H1 (cell line): ENCODE measurements at regions not wholly inside any gene's neighbourhood (a gene's known extent, or its start where the extent isn't known, plus 50 kb on each side); places are given as distances from the start of the nearest gene placed in this dataset.

Experiments used
- CTCF ChIA-PET: fragments of 300-600 bp; sonication (Branson Sonifier 250); formaldehyde crosslinking; loops from one replicate; lab custom pipeline; 2021; ENCODE audit not compliant: partially characterized antibody; lab: Charles Lee
- POLR2A ChIA-PET: fragments of 300-600 bp; sonication (Branson Sonifier 250); formaldehyde crosslinking; loops from one replicate; lab custom pipeline; 2021; ENCODE audit warnings: inconsistent platforms; ENCODE audit not compliant: partially characterized antibody; lab: Charles Lee
- DNase-seq, 2 experiments: peaks; one replicate each; pipeline versions ENCODE4 v3.0.0 to v3.0.0-alpha.2; 2010 to 2022; ENCODE audit warnings: low spot score in 2 of 2, low read depth in 1 of 2, mixed read lengths in 1 of 2
- FAIRE-seq: peaks from 2 replicates; lab custom pipeline; 2011; peaks lifted over from hg19 to GRCh38; lab: Jason Lieb, UNC
- H2AFZ ChIP-seq: 2 replicates; pipeline ENCODE4 v1.8.1; 2012; ENCODE audit warnings: low read length, inconsistent platforms
- H2AK5ac ChIP-seq: 2 replicates; pipeline ENCODE4 v1.6.1; 2013; ENCODE audit warnings: low read depth, low read length
- H2BK120ac ChIP-seq: replicated peaks from 2 replicates; pipeline ENCODE3; 2013; ENCODE audit warnings: low read depth, low read length, inconsistent platforms
- H2BK12ac ChIP-seq: 2 replicates; pipeline ENCODE4 v1.6.1; 2013; ENCODE audit warnings: low read depth, low read length
- H2BK15ac ChIP-seq: 2 replicates; pipeline ENCODE4 v1.6.1; 2013; ENCODE audit warnings: low read length
- H2BK20ac ChIP-seq: 2 replicates; pipeline ENCODE4 v1.6.1; 2013; ENCODE audit warnings: low read length
- H2BK5ac ChIP-seq: 2 replicates; pipeline ENCODE4 v1.6.1; 2013; ENCODE audit warnings: low read depth, low read length
- H3K14ac ChIP-seq: 2 replicates; pipeline ENCODE4 v1.6.1; 2013; ENCODE audit warnings: inconsistent platforms; ENCODE audit not compliant: insufficient read length
- H3K18ac ChIP-seq: 2 replicates; pipeline ENCODE4 v1.6.1; 2013; ENCODE audit warnings: low read length; ENCODE audit errors: extremely low read depth
- H3K23ac ChIP-seq: 2 replicates; pipeline ENCODE4 v1.6.1; 2013; ENCODE audit warnings: inconsistent platforms; ENCODE audit not compliant: insufficient read length
- H3K23me2 ChIP-seq: 2 replicates; pipeline ENCODE4 v1.6.1; 2013; ENCODE audit warnings: low read depth, low read length
- H3K27ac ChIP-seq: 2 replicates; pipeline ENCODE4 v1.6.1; 2011; ENCODE audit warnings: low read depth, low read length, inconsistent platforms
- H3K27me3 ChIP-seq, 4 experiments: replicated peaks in 1 of 4; 1 replicate in 1 of 4; 2 replicates in 3 of 4; pipeline versions ENCODE4 v1.6.1 to v1.8.1; 2011 to 2013; ENCODE audit warnings: low read length in 3 of 4, mild to moderate bottlenecking in 3 of 4, inconsistent platforms in 2 of 4, mixed read lengths in 2 of 4, moderate library complexity in 1 of 4; ENCODE audit not compliant: control insufficient read depth in 3 of 4, insufficient read depth in 3 of 4; ENCODE audit errors: extremely low read depth in 1 of 4
- H3K36me3 ChIP-seq, 4 experiments: 2 replicates each; pipeline versions ENCODE4 v1.6.1 to v1.8.1; 2011 to 2013; ENCODE audit warnings: mild to moderate bottlenecking in 4 of 4, low read length in 3 of 4, moderate library complexity in 2 of 4, control low read depth in 1 of 4, inconsistent platforms in 1 of 4; ENCODE audit not compliant: insufficient read depth in 4 of 4, control insufficient read depth in 2 of 4
- H3K4ac ChIP-seq: replicated peaks from 2 replicates; pipeline ENCODE3; 2013; ENCODE audit warnings: low read length, low read depth, mixed read lengths, inconsistent platforms; ENCODE audit not compliant: insufficient read length
- H3K4me1 ChIP-seq, 4 experiments: replicated peaks in 1 of 4; 1 replicate in 1 of 4; 2 replicates in 3 of 4; pipeline versions ENCODE4 v1.6.1 to v1.8.1; 2011 to 2013; ENCODE audit warnings: low read length in 3 of 4, inconsistent platforms in 2 of 4, mixed read lengths in 1 of 4; ENCODE audit not compliant: insufficient read depth in 4 of 4, control insufficient read depth in 3 of 4
- H3K4me2 ChIP-seq, 2 experiments: 2 replicates each; pipeline versions ENCODE4 v1.6.1 to v1.8.1; 2011 to 2013; ENCODE audit warnings: low read depth in 2 of 2, low read length in 2 of 2, control low read depth in 1 of 2, inconsistent platforms in 1 of 2, mild to moderate bottlenecking in 1 of 2; ENCODE audit not compliant: insufficient read depth in 1 of 2
- H3K4me3 ChIP-seq, 4 experiments: fragments of 200-600, 300-600 bp in 1 of 4; sonication (generic), shearing (Covaris generic), sonication (Bioruptor Twin) in 1 of 4; 2 replicates each; pipeline versions ENCODE4 v1.5.1 to v1.8.1; 2011 to 2016; ENCODE audit warnings: low read length in 4 of 4, low read depth in 3 of 4, control low read depth in 2 of 4, inconsistent platforms in 2 of 4, mild to moderate bottlenecking in 2 of 4, mixed read lengths in 1 of 4, moderate library complexity in 1 of 4; ENCODE audit not compliant: insufficient read depth in 2 of 4; ENCODE audit errors: extremely low read depth in 1 of 4
- H3K56ac ChIP-seq: replicated peaks from 2 replicates; pipeline ENCODE3; 2013; ENCODE audit warnings: low read depth, mild to moderate bottlenecking, mixed read lengths, low read length, inconsistent platforms; ENCODE audit not compliant: insufficient read length
- H3K79me1 ChIP-seq: 2 replicates; pipeline ENCODE4 v1.6.1; 2013; ENCODE audit warnings: low read depth, low read length, control low read depth
- H3K79me2 ChIP-seq, 2 experiments: 2 replicates each; pipeline versions ENCODE4 v1.6.1 to v1.8.1; 2012 to 2013; ENCODE audit warnings: low read length in 2 of 2, mild to moderate bottlenecking in 2 of 2, inconsistent platforms in 1 of 2; ENCODE audit not compliant: insufficient read depth in 2 of 2, control insufficient read depth in 1 of 2
- H3K9ac ChIP-seq, 4 experiments: replicated peaks in 1 of 4; 1 replicate in 1 of 4; 2 replicates in 3 of 4; pipeline versions ENCODE4 v1.6.1 to v1.8.1; 2011 to 2013; ENCODE audit warnings: low read depth in 3 of 4, low read length in 3 of 4, control low read depth in 2 of 4, mild to moderate bottlenecking in 2 of 4, moderate library complexity in 2 of 4, inconsistent platforms in 1 of 4; ENCODE audit errors: extremely low read depth in 1 of 4
- H3K9me3 ChIP-seq, 2 experiments: 2 replicates each; pipeline versions ENCODE4 v1.6.1 to v1.8.1; 2012 to 2013; ENCODE audit warnings: mild to moderate bottlenecking in 2 of 2, moderate library complexity in 2 of 2, control low read depth in 1 of 2, inconsistent platforms in 1 of 2, low read depth in 1 of 2, low read length in 1 of 2, mixed read lengths in 1 of 2; ENCODE audit not compliant: insufficient read depth in 2 of 2
- H4K20me1 ChIP-seq, 2 experiments: replicated peaks in 1 of 2; 2 replicates each; pipeline versions ENCODE3 to v1.8.1; 2011 to 2013; ENCODE audit warnings: inconsistent platforms in 2 of 2, low read length in 2 of 2, mild to moderate bottlenecking in 1 of 2; ENCODE audit not compliant: insufficient read depth in 2 of 2, control insufficient read depth in 1 of 2
- H4K5ac ChIP-seq: 2 replicates; pipeline ENCODE4 v1.6.1; 2013; ENCODE audit warnings: low read length, low read depth, mixed read lengths, inconsistent platforms; ENCODE audit not compliant: insufficient read length
- H4K8ac ChIP-seq: 2 replicates; pipeline ENCODE4 v1.8.0; 2013; ENCODE audit warnings: mild to moderate bottlenecking, moderate library complexity, low read length, inconsistent platforms; ENCODE audit not compliant: insufficient read depth; ENCODE audit errors: extremely low read depth
- H4K91ac ChIP-seq: replicated peaks from 2 replicates; pipeline ENCODE3; 2013; ENCODE audit warnings: low read length, mixed read lengths, inconsistent platforms; ENCODE audit not compliant: insufficient read length
- HDAC6 ChIP-seq: IDR thresholded peaks from one replicate; pipeline ENCODE4 v1.7.1; 2012; ENCODE audit warnings: low read depth, mild to moderate bottlenecking, inconsistent platforms, low read length, moderate library complexity
- JUN ChIP-seq: IDR thresholded peaks from 2 replicates; pipeline ENCODE4 v1.6.1; 2011; ENCODE audit warnings: low read depth, mild to moderate bottlenecking, improper control_type of control experiment, low read length
- NANOG ChIP-seq: IDR thresholded peaks from 2 replicates; pipeline ENCODE4 v1.6.1; 2011; ENCODE audit warnings: low read length, low read depth, mild to moderate bottlenecking, inconsistent platforms; ENCODE audit not compliant: insufficient read depth, poor library complexity, severe bottlenecking
- POU5F1 ChIP-seq: IDR thresholded peaks from 2 replicates; pipeline ENCODE4 v1.6.1; 2011; ENCODE audit warnings: low read depth, mild to moderate bottlenecking, low read length, moderate library complexity
- SRF ChIP-seq: IDR thresholded peaks from 2 replicates; pipeline ENCODE4 v1.6.1; 2011; ENCODE audit warnings: mild to moderate bottlenecking, low read depth, low read length, moderate library complexity
- ZNF274 ChIP-seq: IDR thresholded peaks from 2 replicates; pipeline ENCODE4 v1.7.0; 2012; ENCODE audit warnings: low read length, borderline replicate concordance; ENCODE audit errors: extremely low read depth
- WGBS, 2 experiments: shearing (Covaris generic) in 1 of 2; methylation state at CpG; one replicate each; pipeline versions ENCODE4 v1.1.6 to v1.1.7; 2013 to 2015; ENCODE audit warnings: low lambda C conversion rate in 2 of 2, mixed read lengths in 2 of 2, inconsistent platforms in 1 of 2, low coverage in 1 of 2, missing lambda C conversion rate in 1 of 2; ENCODE audit not compliant: insufficient replicate concordance in 2 of 2, insufficient coverage in 1 of 2, insufficient read length in 1 of 2; ENCODE audit errors: extremely low coverage in 1 of 2, missing lambda C conversion rate in 1 of 2; 5-methylcytosine and 5-hydroxymethylcytosine counted together

GRCh38 chr2:95539836-95540235, 52.0 kb upstream of the TRIM43 start:
- H4K8ac ChIP-seq: no peak overlapping the region
- peaks cover 0 to 1% (median 0%) of the 10 kb centered on the region in 4 experiments; a peak in 1 of 7 replicates for H3K27me3 ChIP-seq
- H3K4me2 ChIP-seq: no peak overlapping the region
- 57% methylated on average over 2 of the region's 2 CpGs; no CpG with 5 or more reads in 1 of the 2 experiments for whole genome bisulfite sequencing, 2 experiments
- CTCF ChIA-PET: no interaction called here
- H3K79me1 ChIP-seq: no peaks in the 10 kb centered on the region
- no peak overlapping the region for H3K18ac ChIP-seq
- no peak overlapping the region for H2BK5ac ChIP-seq
- H3K9ac ChIP-seq: no peak overlapping the region
- H3K56ac ChIP-seq: no peak overlapping the region
- H2BK15ac ChIP-seq: no peak overlapping the region
- no peak overlapping the region for H3K14ac ChIP-seq
- H3K36me3 ChIP-seq: no peaks in the 10 kb centered on the region
- H3K4me3 ChIP-seq: no peak overlapping the region
- H3K27ac ChIP-seq: no peak overlapping the region
- H3K4ac ChIP-seq: no peak overlapping the region
- no peaks in the 10 kb centered on the region for H3K23me2 ChIP-seq
- H4K20me1 ChIP-seq: no peaks in the 10 kb centered on the region
- H4K91ac ChIP-seq: no peak overlapping the region
- DNase-seq (no peak), FAIRE-seq (no peak)
- H3K9me3 ChIP-seq: peaks cover 52 to 60% of the 10 kb centered on the region in 2 experiments
- H2AK5ac ChIP-seq: no peak overlapping the region
- no peaks in the 10 kb centered on the region for H3K4me1 ChIP-seq
- POLR2A ChIA-PET: no interaction called here
- H3K79me2 ChIP-seq: no peaks in the 10 kb centered on the region
- no peak overlapping the region for H2AFZ ChIP-seq
- no peak overlapping the region for H2BK20ac ChIP-seq
- H3K23ac ChIP-seq: no peak overlapping the region
- H2BK12ac ChIP-seq: no peak overlapping the region
- no peak overlapping the region for H4K5ac ChIP-seq
- no peak overlapping the region for H2BK120ac ChIP-seq
- no peak for TF ChIP-seq SRF
- TF ChIP-seq JUN: no peak
- TF ChIP-seq NANOG: no peak
- TF ChIP-seq HDAC6: no peak
- TF ChIP-seq ZNF274: no peak
- TF ChIP-seq POU5F1: no peak
